ENCODE measurements at regions not wholly inside any gene's neighbourhood (a gene's known extent, or its start where the extent isn't known, plus 50 kb on each side); places are given as distances from the start of the nearest gene placed in this dataset.

GRCh38 chr7:20839196-20839735 lies 52.6 kb upstream of the SP8 start:
- intact Hi-C loops (cut with micrococcal nuclease), result no loop called here
- Histone ChIP-seq H3K36me3 (ENCODE audit: control insufficient read depth, insufficient read depth, low read length) (no peaks in the 10 kb centered on the region), H3K4me3 (ENCODE audit: low read length) (no peak overlapping the region), H3K27ac (ENCODE audit: low read length) (no peak overlapping the region), H3K4me1 (ENCODE audit: control insufficient read depth, insufficient read depth, low read length) (no peaks in the 10 kb centered on the region), H3K9me3 (ENCODE audit: control insufficient read depth, insufficient read depth, low read length) (no peaks in the 10 kb centered on the region), H3K27me3 (ENCODE audit: control insufficient read depth, insufficient read depth, low read length) (no peaks in the 10 kb centered on the region)
- H3K27ac Mint-ChIP-seq, result no peak overlapping the region
- 85% methylated on average over 2 of the region's 2 CpGs for WGBS (ENCODE audit: insufficient coverage)
- peaks cover 0 to 2% of the 10 kb centered on the region in 2 donors for H3K9me3 Mint-ChIP-seq
- no peaks in the 10 kb centered on the region for H3K4me1 Mint-ChIP-seq
- no peaks in the 10 kb centered on the region for H3K36me3 Mint-ChIP-seq
- H3K4me3 Mint-ChIP-seq, result no peak overlapping the region
- no peak for TF ChIP-seq CTCF (IDR thresholded peaks at IDR 0.05)
- ATAC-seq, result no peak
- no peak for DNase-seq
- H3K27me3 Mint-ChIP-seq (ENCODE audit: low read depth in 2 of 2), result no peaks in the 10 kb centered on the region

GRCh38 chr7:20839987-20840386 lies 53.3 kb upstream of the SP8 start:
- H3K36me3 ChIP-seq (ENCODE audit: control insufficient read depth, insufficient read depth, low read length), result no peaks in the 10 kb centered on the region
- intact Hi-C loops (cut with micrococcal nuclease), result no loop called here
- H3K4me3 Mint-ChIP-seq, result no peak overlapping the region
- H3K27ac Mint-ChIP-seq, result no peak overlapping the region
- TF ChIP-seq CTCF (IDR thresholded peaks at IDR 0.05), result no peak
- no peaks in the 10 kb centered on the region for H3K4me1 Mint-ChIP-seq
- DNase-seq (no peak), ATAC-seq (no peak)
- H3K9me3 Mint-ChIP-seq, result peaks cover 0 to under 1% of the 10 kb centered on the region in 2 donors
- H3K27me3 Mint-ChIP-seq (ENCODE audit: low read depth in 2 of 2), result no peaks in the 10 kb centered on the region
- WGBS (ENCODE audit: insufficient coverage), result 88% methylated on average over 1 of the region's 2 CpGs
- no peak overlapping the region for H3K27ac ChIP-seq (ENCODE audit: low read length)
- no peaks in the 10 kb centered on the region for H3K4me1 ChIP-seq (ENCODE audit: control insufficient read depth, insufficient read depth, low read length)
- no peaks in the 10 kb centered on the region for H3K27me3 ChIP-seq (ENCODE audit: control insufficient read depth, insufficient read depth, low read length)
- no peaks in the 10 kb centered on the region for H3K9me3 ChIP-seq (ENCODE audit: control insufficient read depth, insufficient read depth, low read length)
- H3K36me3 Mint-ChIP-seq, result no peaks in the 10 kb centered on the region
- no peak overlapping the region for H3K4me3 ChIP-seq (ENCODE audit: low read length)

GRCh38 chr7:20846791-20847190 lies 60.1 kb upstream of the SP8 start:
- no peak overlapping the region for H3K4me3 Mint-ChIP-seq
- WGBS (ENCODE audit: insufficient coverage), result 90% methylated on average over 6 of the region's 6 CpGs
- ATAC-seq (no peak), DNase-seq (no peak)
- no peak overlapping the region for H3K27ac ChIP-seq (ENCODE audit: low read length)
- H3K27me3 Mint-ChIP-seq (ENCODE audit: low read depth in 2 of 2), result no peaks in the 10 kb centered on the region
- H3K9me3 Mint-ChIP-seq, result no peaks in the 10 kb centered on the region
- no peaks in the 10 kb centered on the region for H3K4me1 ChIP-seq (ENCODE audit: control insufficient read depth, insufficient read depth, low read length)
- H3K4me3 ChIP-seq (ENCODE audit: low read length), result no peak overlapping the region
- no peaks in the 10 kb centered on the region for H3K9me3 ChIP-seq (ENCODE audit: control insufficient read depth, insufficient read depth, low read length)
- H3K36me3 Mint-ChIP-seq, result no peaks in the 10 kb centered on the region
- no peaks in the 10 kb centered on the region for H3K27me3 ChIP-seq (ENCODE audit: control insufficient read depth, insufficient read depth, low read length)
- TF ChIP-seq CTCF (IDR thresholded peaks at IDR 0.05), result no peak
- intact Hi-C loops (cut with micrococcal nuclease), result no loop called here
- H3K4me1 Mint-ChIP-seq, result no peaks in the 10 kb centered on the region
- H3K36me3 ChIP-seq (ENCODE audit: control insufficient read depth, insufficient read depth, low read length), result no peaks in the 10 kb centered on the region
- no peak overlapping the region for H3K27ac Mint-ChIP-seq

- Histone ChIP-seq H3K4me1 (ENCODE audit: control insufficient read depth, insufficient read depth, low read length) (no peaks in the 10 kb centered on the region), H3K27me3 (ENCODE audit: control insufficient read depth, insufficient read depth, low read length) (no peaks in the 10 kb centered on the region), H3K36me3 (ENCODE audit: control insufficient read depth, insufficient read depth, low read length) (no peaks in the 10 kb centered on the region), H3K4me3 (ENCODE audit: low read length) (no peak overlapping the region), H3K9me3 (ENCODE audit: control insufficient read depth, insufficient read depth, low read length) (no peaks in the 10 kb centered on the region), H3K27ac (ENCODE audit: low read length) (no peak overlapping the region)
- Mint-ChIP-seq H3K36me3 (no peaks in the 10 kb centered on the region), H3K27me3 (ENCODE audit: low read depth in 2 of 2) (no peaks in the 10 kb centered on the region), H3K4me1 (no peaks in the 10 kb centered on the region), H3K4me3 (no peak overlapping the region), H3K9me3 (peaks cover 0 to 3% of the 10 kb centered on the region in 2 donors), H3K27ac (no peak overlapping the region)
- ATAC-seq (no peak), DNase-seq (no peak)
- intact Hi-C loops (cut with micrococcal nuclease), result no loop called here
- 87% methylated on average over 3 of the region's 3 CpGs for WGBS (ENCODE audit: insufficient coverage)
- TF ChIP-seq CTCF (IDR thresholded peaks at IDR 0.05), result no peak
Measured at GRCh38 chr7:20858951-20859350, 72.3 kb upstream of the SP8 start.
